OCI-LY3 (cell line): ENCODE measurements at regions not wholly inside any gene's neighbourhood (a gene's known extent, or its start where the extent isn't known, plus 50 kb on each side); places are given as distances from the start of the nearest gene placed in this dataset.

Experiments
- H2AFZ ChIP-seq: fragments of 200-600, 300-600 bp; shearing (Covaris generic); 2 replicates; pipeline ENCODE4 v1.6.0; 2014; ENCODE audit warnings: antibody characterized with exemption, low read depth, low read length
- H3K27ac ChIP-seq: fragments of 200-600, 300-600 bp; sonication (generic); 2 replicates; pipeline ENCODE4 v1.5.1; 2014; ENCODE audit warnings: mild to moderate bottlenecking, low read length, moderate library complexity, mixed read lengths
- H3K27me3 ChIP-seq: fragments of 200-600, 300-600 bp; sonication (generic); 2 replicates; pipeline ENCODE4 v1.6.1; 2014; ENCODE audit warnings: low read depth, low read length, mixed read lengths
- H3K36me3 ChIP-seq: fragments of 200-600, 300-600 bp; sonication (generic); replicated peaks from 2 replicates; pipeline ENCODE3; 2014; ENCODE audit warnings: low read depth, low read length, mixed read lengths
- H3K4me1 ChIP-seq: fragments of 300-600, 200-600 bp; sonication (generic); 2 replicates; pipeline ENCODE4 v1.6.1; 2014; ENCODE audit warnings: low read length, mixed read lengths
- H3K4me2 ChIP-seq: fragments of 200-600, 300-600 bp; sonication (generic); 2 replicates; pipeline ENCODE4 v1.6.1; 2014; ENCODE audit warnings: low read length, mixed read lengths
- H3K4me3 ChIP-seq: fragments of 300-600, 200-600 bp; sonication (generic); 2 replicates; pipeline ENCODE4 v1.5.1; 2014; ENCODE audit warnings: antibody characterized with exemption, mild to moderate bottlenecking, low read length, moderate library complexity
- H3K79me2 ChIP-seq: fragments of 300-600, 200-600 bp; shearing (Covaris generic); 2 replicates; pipeline ENCODE4 v1.6.1; 2014; ENCODE audit warnings: mild to moderate bottlenecking, low read length, mixed read lengths
- H3K9ac ChIP-seq: fragments of 300-600, 200-600 bp; shearing (Covaris generic); 2 replicates; pipeline ENCODE4 v1.6.0; 2014; ENCODE audit warnings: mild to moderate bottlenecking, low read length, moderate library complexity
- H3K9me3 ChIP-seq: fragments of 200-600, 300-600 bp; shearing (Covaris generic); 2 replicates; pipeline ENCODE4 v1.6.1; 2014; ENCODE audit warnings: low read length, mixed read lengths; ENCODE audit not compliant: insufficient read depth
- H4K20me1 ChIP-seq: fragments of 200-600, 300-600 bp; sonication (generic); 2 replicates; pipeline ENCODE4 v1.6.1; 2016; ENCODE audit warnings: low read length, mixed read lengths; ENCODE audit not compliant: insufficient read depth
- CTCF ChIP-seq: fragments of 200-600, 300-600 bp; sonication (generic); IDR thresholded peaks from 2 replicates; pipeline ENCODE4 v1.5.1; 2014; ENCODE audit warnings: antibody characterized with exemption, low read length, low read depth
- EZH2phosphoT487 ChIP-seq: fragments of 200-600 bp; shearing (Covaris generic); IDR thresholded peaks from 2 replicates; pipeline ENCODE4 v1.6.1; 2018; ENCODE audit warnings: antibody characterized with exemption, mixed run types, low read depth

DNA sequence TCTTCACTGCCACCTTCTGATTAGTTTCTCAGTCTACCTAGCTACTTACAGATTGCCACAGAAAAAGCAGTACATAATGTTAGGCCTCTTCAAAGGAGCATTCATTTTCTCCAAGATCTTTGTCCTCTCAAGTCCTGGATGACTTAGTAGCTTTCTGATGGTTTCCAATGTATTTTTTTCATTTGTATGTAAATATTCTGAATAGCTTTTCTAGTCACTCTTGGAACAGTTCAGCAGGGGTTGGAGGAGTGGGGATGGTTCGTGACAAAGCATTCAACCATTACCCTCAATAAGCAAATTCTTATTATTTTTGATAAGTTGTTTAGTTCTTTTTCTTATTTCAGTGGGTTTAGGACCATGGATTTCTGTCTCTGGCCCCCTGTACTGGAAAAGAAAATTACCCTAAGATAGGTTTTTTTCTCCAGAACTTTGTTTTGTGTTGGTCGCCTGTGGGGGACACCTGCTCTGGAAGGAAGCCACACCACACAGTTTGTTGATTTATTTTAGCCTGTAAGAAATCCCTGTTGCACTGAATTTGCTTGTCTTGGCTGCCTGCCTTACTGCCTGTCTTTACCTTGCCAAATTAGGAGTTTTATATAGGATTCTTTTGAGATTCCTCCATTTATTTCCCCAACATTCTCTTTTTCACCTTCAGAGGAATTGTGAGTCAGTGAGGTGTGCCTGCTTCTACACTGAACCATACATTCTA lies 247.9 kb downstream of the RFPL4B start:
- H3K4me3 ChIP-seq = no peak overlapping the region
- no peaks in the 10 kb centered on the region for H3K9me3 ChIP-seq
- TF ChIP-seq EZH2phosphoT487 = no peak
- no peak for TF ChIP-seq CTCF
- no peak overlapping the region for H3K27ac ChIP-seq
- H3K9ac ChIP-seq = no peak overlapping the region
- no peak overlapping the region for H3K4me2 ChIP-seq
- no peaks in the 10 kb centered on the region for H3K79me2 ChIP-seq
- no peaks in the 10 kb centered on the region for H3K36me3 ChIP-seq
- H4K20me1 ChIP-seq = no peaks in the 10 kb centered on the region
- no peak overlapping the region for H2AFZ ChIP-seq
- H3K4me1 ChIP-seq = no peaks in the 10 kb centered on the region
- H3K27me3 ChIP-seq = no peaks in the 10 kb centered on the region

DNA sequence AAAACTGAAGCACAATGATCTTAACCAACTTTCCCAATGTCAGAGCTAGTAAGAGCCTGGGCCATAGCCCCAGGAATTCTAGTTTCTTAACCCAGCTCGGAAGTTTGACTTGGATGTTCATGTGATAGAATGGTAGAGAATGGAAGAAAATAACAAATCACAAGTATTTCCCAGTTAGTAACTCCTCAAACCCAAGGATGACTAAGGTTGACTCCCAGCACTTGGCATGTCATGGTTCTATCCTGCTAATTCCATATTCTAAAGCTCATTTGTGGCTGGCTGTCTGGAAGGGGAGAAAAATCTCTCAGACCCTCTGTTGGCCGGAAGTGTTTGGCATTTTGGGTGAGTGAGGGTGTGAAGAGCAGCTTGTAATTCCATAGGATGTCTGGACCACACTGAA lies 248.7 kb downstream of the RFPL4B start:
- Histone ChIP-seq H3K27ac (no peak overlapping the region), H3K4me2 (no peak overlapping the region), H3K4me1 (no peaks in the 10 kb centered on the region), H4K20me1 (no peaks in the 10 kb centered on the region), H3K9me3 (no peaks in the 10 kb centered on the region), H3K4me3 (no peak overlapping the region), H3K27me3 (no peaks in the 10 kb centered on the region), H3K79me2 (no peaks in the 10 kb centered on the region), H3K36me3 (no peaks in the 10 kb centered on the region), H2AFZ (no peak overlapping the region), H3K9ac (no peak overlapping the region)
- TF ChIP-seq EZH2phosphoT487 (no peak), CTCF (no peak)

- TF ChIP-seq CTCF = no peak
- no peak for TF ChIP-seq EZH2phosphoT487
- H3K9ac ChIP-seq = no peak overlapping the region
- no peaks in the 10 kb centered on the region for H3K36me3 ChIP-seq
- H3K27me3 ChIP-seq = no peaks in the 10 kb centered on the region
- H4K20me1 ChIP-seq = no peaks in the 10 kb centered on the region
- no peak overlapping the region for H3K4me3 ChIP-seq
- H3K9me3 ChIP-seq = no peaks in the 10 kb centered on the region
- H3K79me2 ChIP-seq = no peaks in the 10 kb centered on the region
- H3K4me1 ChIP-seq = no peaks in the 10 kb centered on the region
- H3K27ac ChIP-seq = no peak overlapping the region
- no peak overlapping the region for H2AFZ ChIP-seq
- H3K4me2 ChIP-seq = no peak overlapping the region
Observed at GRCh38 chr6:112597176-112597575, 250.0 kb downstream of the RFPL4B start.

DNA sequence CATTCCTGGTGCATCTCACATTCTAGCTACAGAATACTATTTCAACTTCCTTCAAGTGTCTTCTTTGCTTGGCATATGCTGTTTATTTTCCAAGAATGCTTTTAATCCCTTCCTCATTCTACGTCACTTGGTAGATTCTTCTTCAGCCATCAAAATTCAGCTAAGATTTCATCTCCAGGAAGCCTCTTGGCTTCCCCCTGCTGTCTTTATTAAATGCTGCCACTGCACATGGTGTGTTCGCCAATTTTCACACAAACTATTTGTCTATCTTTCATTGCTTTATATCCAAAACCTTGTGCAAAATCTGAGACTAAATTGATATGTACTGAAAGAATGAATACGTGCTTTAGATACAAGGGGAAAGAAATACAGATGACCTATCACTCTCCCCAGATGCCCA lies 253.0 kb downstream of the RFPL4B start:
- Histone ChIP-seq H3K27me3 (no peaks in the 10 kb centered on the region), H3K4me2 (no peak overlapping the region), H3K4me3 (no peak overlapping the region), H3K9me3 (no peaks in the 10 kb centered on the region), H4K20me1 (no peaks in the 10 kb centered on the region), H3K27ac (no peak overlapping the region), H3K9ac (no peak overlapping the region), H3K36me3 (no peaks in the 10 kb centered on the region), H3K4me1 (no peaks in the 10 kb centered on the region), H2AFZ (no peak overlapping the region), H3K79me2 (no peaks in the 10 kb centered on the region)
- TF ChIP-seq CTCF = no peak
- TF ChIP-seq EZH2phosphoT487 = no peak
